K562 (cell line): ENCODE measurements at regions not wholly inside any gene's neighbourhood (a gene's known extent, or its start where the extent isn't known, plus 50 kb on each side); places are given as distances from the start of the nearest gene placed in this dataset.

ENCODE experiments used
- EGR1 ChIP-seq: fragments of 450-650 bp; conservative IDR thresholded peaks from 2 replicates; pipeline ENCODE4 v1.6.1; 2017; ENCODE audit warnings: mild to moderate bottlenecking
- FOS ChIP-seq: IDR thresholded peaks from 3 replicates; pipeline ENCODE4 v1.6.1; 2011; ENCODE audit not compliant: insufficient read length; ENCODE audit errors: extremely low read depth
- FOXA1 ChIP-seq: fragments of 450-650 bp; IDR thresholded peaks from 2 replicates; pipeline ENCODE4 v1.6.1; 2016; ENCODE audit warnings: mild to moderate bottlenecking, borderline replicate concordance
- HES1 ChIP-seq: fragments of 450-650 bp; IDR thresholded peaks from 2 replicates; pipeline ENCODE4 v1.6.1; 2016; ENCODE audit warnings: low read depth, mild to moderate bottlenecking, moderate library complexity
- JUND ChIP-seq, 2 experiments: IDR thresholded peaks; 2 replicates in 1 of 2; 3 replicates in 1 of 2; pipeline ENCODE4 v1.6.1; 2011; ENCODE audit warnings: borderline replicate concordance in 2 of 2, low read depth in 2 of 2, low read length in 2 of 2, improper control_type of control experiment in 1 of 2, missing biosample characterization in 1 of 2, missing genetic modification characterization in 1 of 2, missing genetic modification reagents in 1 of 2
- MNT ChIP-seq, 2 experiments: fragments of 450-650 bp; conservative IDR thresholded peaks; 2 replicates each; pipeline ENCODE4 v1.6.1; 2017; ENCODE audit warnings: mild to moderate bottlenecking in 2 of 2, moderate library complexity in 2 of 2
- NFRKB ChIP-seq: fragments of 450-650 bp; IDR thresholded peaks from 2 replicates; pipeline ENCODE4 v1.6.1; 2016; ENCODE audit warnings: low read depth
- POLR2A ChIP-seq: fragments of 450-650 bp; conservative IDR thresholded peaks from 2 replicates; pipeline ENCODE4 v1.6.1; 2016
- REST ChIP-seq, 2 experiments: fragments of 450-650 bp; formaldehyde crosslinking in 1 of 2; IDR thresholded peaks; 2 replicates each; pipeline versions ENCODE4 v1.4.0 to v1.6.1; 2014 to 2020; ENCODE audit warnings: mild to moderate bottlenecking in 2 of 2, borderline replicate concordance in 1 of 2, low read depth in 1 of 2
- SMARCC2 ChIP-seq: fragments of 450-650 bp; IDR thresholded peaks from 2 replicates; pipeline ENCODE4 v1.6.1; 2017; ENCODE audit warnings: antibody characterized with exemption, moderate library complexity, mild to moderate bottlenecking, low read depth
- ZNF143 ChIP-seq: sonication (generic); formaldehyde crosslinking; IDR thresholded peaks from 2 replicates; pipeline ENCODE4 v1.9.0; 2022; ENCODE audit warnings: mild to moderate bottlenecking, missing genetic modification reagents

- TF ChIP-seq REST (IDR thresholded peaks at IDR 0.05; ENCODE audit: borderline replicate concordance) (no peak), REST (CRISPR knock-in tag; IDR thresholded peaks at IDR 0.05; ENCODE audit: low read depth) (no peak), NFRKB (no peak), POLR2A (no peak), FOS (no peak), ZNF143 (CRISPR knock-in tag) (no peak), EGR1 (no peak), SMARCC2 (no peak), MNT (conservative IDR thresholded peaks at IDR 0.05) (no peak), FOXA1 (no peak), JUND (IDR thresholded peaks at IDR 0.05; ENCODE audit: borderline replicate concordance, low read depth, low read length) (no peak), JUND (tag; IDR thresholded peaks at IDR 0.05; ENCODE audit: borderline replicate concordance, low read depth, low read length) (no peak), HES1 (no peak)
These were observed 503.8 kb downstream of the NPIPA7 start for GRCh38 chr16:16882766-16883165.
